Mononuclear cell (primary cell): ENCODE measurements at regions not wholly inside any gene's neighbourhood (a gene's known extent, or its start where the extent isn't known, plus 50 kb on each side); places are given as distances from the start of the nearest gene placed in this dataset.

Experiments
- H3K27me3 ChIP-seq: 2 replicates; pipeline ENCODE4 v1.6.0; 2011; ENCODE audit warnings: low read length, control low read depth; ENCODE audit not compliant: insufficient read depth
- H3K4me1 ChIP-seq: 2 replicates; pipeline ENCODE4 v1.5.1; 2011; ENCODE audit warnings: mild to moderate bottlenecking, low read length, control low read depth; ENCODE audit not compliant: insufficient read depth
- H3K4me3 ChIP-seq: 2 replicates; pipeline ENCODE4 v1.5.1; 2011; ENCODE audit warnings: mild to moderate bottlenecking, low read length, moderate library complexity
- H3K9me3 ChIP-seq: 2 replicates; pipeline ENCODE4 v1.5.1; 2011; ENCODE audit warnings: low read depth, mild to moderate bottlenecking, control low read depth, low read length

DNA sequence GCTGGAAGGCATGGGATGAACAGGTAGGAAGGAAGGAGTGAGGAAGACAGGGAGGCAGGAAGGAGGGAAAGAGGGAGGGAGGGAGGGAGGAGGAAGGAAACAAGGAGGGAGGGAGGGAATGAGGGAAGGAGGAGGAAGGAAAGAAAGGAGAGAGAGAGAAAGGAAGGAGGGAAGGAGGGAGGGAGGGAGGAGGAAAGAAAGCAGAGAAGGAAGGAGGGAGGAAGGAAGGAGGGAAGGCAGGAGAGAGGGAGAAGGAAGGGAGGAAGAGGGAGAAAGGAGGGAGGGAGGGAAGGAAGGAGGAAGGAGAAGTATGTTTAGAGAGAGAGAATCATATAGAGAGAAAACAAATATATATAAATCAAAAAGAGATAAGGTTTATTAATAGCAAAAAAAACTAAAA, 175.9 kb upstream of the FOXN3 start:
- no peak overlapping the region for H3K4me3 ChIP-seq
- no peaks in the 10 kb centered on the region for H3K27me3 ChIP-seq
- peaks cover 12% of the 10 kb centered on the region for H3K9me3 ChIP-seq
- peaks cover 32% of the 10 kb centered on the region for H3K4me1 ChIP-seq

DNA sequence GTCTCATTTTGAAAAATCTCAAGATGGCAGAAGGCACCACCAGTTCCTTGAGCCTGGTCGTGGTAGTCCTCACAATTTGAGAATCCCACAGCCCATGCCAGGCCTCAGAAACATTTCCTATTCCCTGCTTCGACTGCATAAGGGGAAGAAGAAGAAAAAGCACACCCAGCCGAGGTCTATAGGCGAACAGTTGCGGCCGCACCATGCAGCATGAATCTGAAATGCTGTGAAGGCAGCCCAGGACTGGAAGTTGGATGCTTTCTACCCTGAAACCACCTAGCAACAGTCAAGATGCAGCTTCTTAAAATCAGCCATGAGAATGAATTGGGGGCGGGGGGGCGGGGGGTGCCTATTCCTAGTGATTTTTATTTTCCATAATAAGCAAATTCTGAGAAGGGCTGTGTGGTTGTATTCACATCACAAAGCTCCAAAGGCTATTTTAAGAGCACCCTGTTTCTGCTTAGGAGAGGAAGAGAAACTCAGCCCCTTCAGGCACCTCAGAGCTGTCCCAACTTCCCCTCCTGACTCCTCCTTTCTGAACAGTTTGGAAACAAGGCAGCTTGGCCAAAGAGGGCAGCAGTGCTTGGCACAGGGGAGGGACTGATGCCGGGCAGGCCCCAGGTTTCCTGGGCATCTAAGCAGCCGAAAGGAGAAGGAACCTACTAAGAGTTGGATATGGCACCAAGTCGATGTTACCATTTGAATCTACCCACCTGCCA, 172.5 kb upstream of the FOXN3 start:
- Histone ChIP-seq H3K4me3 (no peak overlapping the region), H3K27me3 (no peaks in the 10 kb centered on the region), H3K9me3 (no peaks in the 10 kb centered on the region), H3K4me1 (peaks cover 54% of the 10 kb centered on the region)

DNA sequence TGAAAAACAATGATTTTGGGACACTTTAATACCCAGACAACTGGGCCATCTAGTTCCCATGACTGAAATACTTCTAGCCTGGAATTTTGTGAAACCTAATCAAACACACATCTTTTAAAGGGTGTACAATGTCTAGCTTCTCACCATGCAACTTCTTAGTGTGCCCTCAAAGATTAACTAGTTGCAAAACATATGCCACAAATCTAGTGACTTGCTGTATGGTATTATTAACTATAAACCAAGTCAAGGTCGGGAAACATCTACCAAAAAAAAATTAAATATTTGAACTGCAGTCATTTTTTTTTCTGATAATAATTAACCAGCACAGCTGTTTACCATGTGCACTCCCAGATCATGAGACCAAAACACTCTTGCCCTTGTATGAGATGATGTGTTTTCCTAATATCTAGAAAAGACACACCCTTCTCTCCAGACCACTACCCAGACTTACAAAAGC, 171.8 kb upstream of the FOXN3 start:
- Histone ChIP-seq H3K27me3 (no peaks in the 10 kb centered on the region), H3K4me3 (no peak overlapping the region), H3K9me3 (no peaks in the 10 kb centered on the region), H3K4me1 (peaks cover 54% of the 10 kb centered on the region)

DNA sequence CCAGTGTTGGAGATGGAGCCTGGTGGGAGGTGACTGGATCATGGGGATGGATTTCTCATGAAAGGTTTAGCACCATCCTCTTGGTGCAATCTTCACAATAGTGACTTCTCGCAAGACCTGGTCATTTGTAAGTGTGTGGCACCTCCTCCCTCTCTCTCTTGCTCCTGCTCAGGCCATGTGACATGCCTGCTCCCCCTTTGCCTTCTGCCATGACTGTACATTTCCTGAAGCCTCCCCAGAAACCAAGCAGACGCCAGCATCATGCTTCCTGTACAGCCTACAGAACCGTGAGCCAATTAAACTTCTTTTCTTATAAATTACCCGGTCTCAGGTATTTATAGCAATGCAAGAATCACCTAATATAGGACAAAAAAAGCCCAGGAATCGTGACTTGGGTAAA, 171.0 kb upstream of the FOXN3 start:
- peaks cover 54% of the 10 kb centered on the region for H3K4me1 ChIP-seq
- no peaks in the 10 kb centered on the region for H3K9me3 ChIP-seq
- H3K27me3 ChIP-seq: no peaks in the 10 kb centered on the region
- H3K4me3 ChIP-seq: no peak overlapping the region

DNA sequence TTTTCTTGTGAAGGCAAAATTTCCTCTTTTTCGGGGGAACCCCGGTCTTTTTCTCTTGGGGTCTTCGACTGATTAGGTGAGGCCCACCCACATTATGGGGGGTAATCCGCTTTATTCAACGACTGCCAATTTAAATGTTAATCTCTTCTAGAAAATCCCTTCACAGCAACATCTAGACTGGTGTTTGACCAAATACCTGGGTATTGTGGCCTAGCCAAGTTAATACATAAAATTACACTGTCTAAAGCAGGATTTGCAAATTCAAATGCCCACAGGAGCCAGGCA, 170.0 kb upstream of the FOXN3 start:
- Histone ChIP-seq H3K9me3 (no peaks in the 10 kb centered on the region), H3K27me3 (no peaks in the 10 kb centered on the region), H3K4me3 (no peak overlapping the region), H3K4me1 (peaks cover 54% of the 10 kb centered on the region)

DNA sequence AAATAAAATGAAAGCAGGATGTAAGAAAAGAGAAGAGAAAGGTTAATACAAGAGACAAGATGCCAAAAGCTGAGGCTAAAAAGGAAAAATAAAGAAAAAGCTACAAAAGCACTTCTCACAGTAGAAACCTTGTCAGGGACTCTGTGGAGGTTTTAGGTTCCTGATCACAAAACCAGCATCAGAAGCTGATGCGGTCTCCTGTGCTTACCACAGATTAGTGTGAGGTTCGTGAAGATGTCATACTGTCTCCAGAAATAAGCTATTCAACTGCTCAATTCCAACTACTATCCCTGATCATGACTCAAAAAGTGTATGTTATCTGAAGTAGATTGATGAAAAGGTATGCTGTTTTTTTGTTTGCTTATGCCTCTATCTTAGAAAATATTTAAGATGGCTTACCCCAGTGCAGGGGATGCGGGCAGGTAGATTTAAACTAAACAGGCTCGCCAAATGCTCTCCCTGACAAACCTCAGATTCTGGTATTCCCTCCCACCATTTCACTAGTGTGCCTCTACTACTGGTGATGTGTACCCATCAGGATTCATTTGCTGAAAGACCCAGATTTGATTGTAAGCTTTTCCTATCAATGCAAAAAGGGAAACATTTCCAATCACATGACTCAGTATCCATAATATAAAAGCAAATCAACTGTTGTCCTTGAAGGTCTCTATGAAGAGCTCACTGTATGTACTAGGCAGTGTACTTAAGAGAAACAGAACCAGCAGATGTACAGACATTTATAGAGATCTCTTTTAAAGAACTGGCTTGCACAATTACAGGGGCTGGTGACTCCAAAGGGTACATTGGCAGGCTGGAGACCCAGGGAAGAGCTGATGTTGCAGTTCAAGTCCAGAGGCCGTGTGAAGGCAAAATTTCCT, 169.5 kb upstream of the FOXN3 start:
- H3K4me1 ChIP-seq: peaks cover 51% of the 10 kb centered on the region
- H3K27me3 ChIP-seq: no peaks in the 10 kb centered on the region
- H3K4me3 ChIP-seq: no peak overlapping the region
- H3K9me3 ChIP-seq: no peaks in the 10 kb centered on the region

DNA sequence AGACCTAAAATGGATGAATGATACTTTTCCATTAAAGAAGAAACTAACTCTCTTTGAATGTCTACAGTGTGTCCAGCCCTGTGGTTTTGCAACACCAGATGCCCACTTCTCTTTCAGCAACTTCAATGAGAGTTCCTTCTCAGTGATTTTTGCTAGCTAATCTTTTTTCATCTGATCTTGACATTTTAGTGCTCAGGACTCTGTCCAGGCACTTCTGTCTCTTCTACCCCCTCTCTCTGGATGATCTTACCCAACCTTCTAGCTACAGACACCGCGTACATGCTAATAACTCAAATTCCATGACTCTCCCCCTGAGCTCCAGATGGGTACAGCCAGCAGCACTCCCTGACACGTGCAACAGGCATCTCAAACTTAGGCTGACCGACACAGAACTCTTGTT, 161.1 kb upstream of the FOXN3 start:
- no peak overlapping the region for H3K4me3 ChIP-seq
- peaks cover 24% of the 10 kb centered on the region for H3K4me1 ChIP-seq
- H3K9me3 ChIP-seq: no peaks in the 10 kb centered on the region
- H3K27me3 ChIP-seq: no peaks in the 10 kb centered on the region

DNA sequence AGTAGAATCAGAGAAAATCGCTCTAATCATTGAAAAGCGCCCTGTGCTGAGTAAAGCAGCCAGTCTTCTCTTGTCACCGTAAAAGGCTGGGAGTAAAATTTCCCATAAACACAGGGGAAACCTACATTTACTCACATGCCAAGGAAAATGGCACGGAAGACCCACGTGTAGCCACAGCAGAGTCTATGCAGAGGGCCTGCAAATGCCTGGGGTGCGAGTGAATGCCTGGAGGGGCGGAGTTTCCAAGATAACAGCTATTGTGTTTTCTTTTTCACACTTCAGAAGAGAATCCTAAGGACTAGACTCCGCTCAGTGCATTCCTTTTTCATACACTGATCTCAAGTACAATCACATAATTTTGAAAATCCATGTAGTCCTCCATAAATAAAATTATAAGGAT, 159.9 kb upstream of the FOXN3 start:
- no peaks in the 10 kb centered on the region for H3K27me3 ChIP-seq

DNA sequence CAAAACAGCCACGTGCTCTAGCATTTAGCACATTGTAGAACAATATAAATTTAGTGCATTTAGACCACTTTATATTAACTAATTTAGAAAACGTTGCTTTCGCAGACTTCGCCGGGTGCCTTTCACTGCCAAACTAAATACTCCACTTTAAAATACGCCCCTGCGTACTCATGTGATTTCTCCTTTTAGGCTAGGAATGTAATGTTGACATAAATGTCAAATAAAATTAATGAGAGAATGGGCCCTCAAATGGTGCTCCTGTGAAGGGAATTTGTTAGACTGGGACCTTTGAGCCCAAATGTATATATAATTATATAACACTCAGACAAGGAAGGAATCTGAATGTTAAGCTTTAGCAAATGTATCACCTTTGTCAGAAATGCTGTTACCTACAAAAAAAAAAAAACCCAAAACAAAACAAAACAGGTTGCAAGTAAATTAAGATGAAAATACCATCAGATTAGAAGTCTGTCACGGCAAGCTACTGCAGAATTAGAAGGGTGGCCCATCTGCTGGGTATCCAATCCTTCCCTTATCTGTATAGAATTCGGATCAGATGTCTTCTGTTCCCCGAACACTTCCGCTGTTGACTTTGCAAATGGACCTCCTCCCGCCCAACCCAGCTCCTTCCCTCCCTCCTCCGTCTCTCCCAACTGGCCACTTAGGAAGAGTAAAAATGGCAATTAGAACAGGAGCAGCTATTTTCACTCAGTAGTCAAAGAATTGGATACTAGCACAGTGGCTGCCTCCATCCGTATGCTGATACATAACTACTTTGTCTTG, 159.3 kb upstream of the FOXN3 start:
- H3K27me3 ChIP-seq: no peaks in the 10 kb centered on the region
- no peak overlapping the region for H3K4me3 ChIP-seq
- H3K9me3 ChIP-seq: no peaks in the 10 kb centered on the region
- H3K4me1 ChIP-seq: peaks cover 30% of the 10 kb centered on the region

More for the DNA sequence above, 159.9 kb upstream of the FOXN3 start:
- H3K9me3 ChIP-seq: no peaks in the 10 kb centered on the region
- no peak overlapping the region for H3K4me3 ChIP-seq
- H3K4me1 ChIP-seq: peaks cover 30% of the 10 kb centered on the region

DNA sequence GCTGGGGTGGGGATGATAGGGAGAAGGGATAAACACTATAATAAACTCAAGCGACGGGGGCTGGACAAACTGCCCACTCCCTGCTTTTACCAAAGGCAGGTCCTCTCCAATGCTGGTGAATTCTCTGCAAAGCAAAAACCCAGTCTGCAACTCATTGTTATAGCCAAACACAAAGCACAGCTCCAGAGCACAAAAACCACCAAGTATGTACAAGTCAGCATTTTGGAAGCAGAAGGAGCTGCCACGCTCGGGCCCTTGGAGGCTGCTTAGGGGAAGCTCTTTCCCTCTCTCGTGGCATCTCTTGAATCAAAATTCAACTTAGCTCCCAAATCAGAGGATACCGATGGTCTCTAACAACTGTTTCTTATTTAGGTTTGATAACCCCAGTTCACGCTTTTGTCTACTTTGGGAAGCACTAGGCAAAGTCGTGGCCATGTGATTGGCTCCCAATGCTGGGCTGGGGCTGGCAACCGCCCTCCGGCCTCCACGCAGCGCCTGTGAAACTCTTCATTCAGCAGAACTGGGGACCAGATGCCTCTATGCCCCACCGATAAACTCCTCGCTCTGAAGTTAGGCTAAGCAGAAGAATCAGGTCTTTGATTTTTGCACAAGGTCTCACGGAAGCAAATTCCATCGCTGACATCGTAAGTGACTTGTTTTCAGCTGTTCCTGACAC, 158.5 kb upstream of the FOXN3 start:
- Histone ChIP-seq H3K4me3 (no peak overlapping the region), H3K27me3 (no peaks in the 10 kb centered on the region), H3K9me3 (no peaks in the 10 kb centered on the region)

DNA sequence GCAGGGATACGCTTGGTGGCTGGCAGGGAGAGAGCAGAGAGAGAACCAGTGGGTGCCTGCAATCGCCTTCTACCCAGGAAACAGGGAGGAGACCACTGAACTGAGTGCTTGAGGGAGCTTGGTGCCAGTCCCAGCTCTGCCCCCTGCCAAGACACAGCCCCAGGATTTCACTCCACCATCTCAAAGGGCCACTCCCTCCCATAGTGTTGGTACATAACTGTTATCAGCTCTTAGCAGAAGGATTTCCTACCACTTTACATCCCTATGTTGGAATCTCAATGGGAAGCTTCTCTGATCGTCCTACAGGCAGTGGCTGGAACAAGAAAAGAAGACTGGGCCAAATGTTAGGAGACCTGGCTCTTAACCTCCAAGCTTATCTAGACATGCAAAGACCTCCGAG, 157.4 kb upstream of the FOXN3 start:
- Histone ChIP-seq H3K9me3 (no peaks in the 10 kb centered on the region), H3K4me1 (peaks cover 36% of the 10 kb centered on the region), H3K27me3 (no peaks in the 10 kb centered on the region), H3K4me3 (no peak overlapping the region)

More for the DNA sequence above, 158.5 kb upstream of the FOXN3 start:
- H3K4me1 ChIP-seq: peaks cover 30% of the 10 kb centered on the region

DNA sequence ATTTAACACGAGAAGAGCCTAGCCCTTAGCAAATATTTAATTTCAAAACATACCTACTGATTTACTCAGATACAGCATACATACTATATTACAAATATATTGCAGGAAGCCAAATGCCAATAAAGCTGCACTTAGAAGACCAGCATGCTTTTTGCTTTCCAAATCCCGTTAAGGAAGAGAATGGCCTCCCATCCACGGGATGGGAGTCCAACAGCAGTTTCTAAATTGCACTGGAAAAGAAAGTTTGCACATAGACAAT, 156.3 kb upstream of the FOXN3 start:
- Histone ChIP-seq H3K4me1 (peaks cover 31% of the 10 kb centered on the region), H3K27me3 (no peaks in the 10 kb centered on the region), H3K4me3 (no peak overlapping the region)

DNA sequence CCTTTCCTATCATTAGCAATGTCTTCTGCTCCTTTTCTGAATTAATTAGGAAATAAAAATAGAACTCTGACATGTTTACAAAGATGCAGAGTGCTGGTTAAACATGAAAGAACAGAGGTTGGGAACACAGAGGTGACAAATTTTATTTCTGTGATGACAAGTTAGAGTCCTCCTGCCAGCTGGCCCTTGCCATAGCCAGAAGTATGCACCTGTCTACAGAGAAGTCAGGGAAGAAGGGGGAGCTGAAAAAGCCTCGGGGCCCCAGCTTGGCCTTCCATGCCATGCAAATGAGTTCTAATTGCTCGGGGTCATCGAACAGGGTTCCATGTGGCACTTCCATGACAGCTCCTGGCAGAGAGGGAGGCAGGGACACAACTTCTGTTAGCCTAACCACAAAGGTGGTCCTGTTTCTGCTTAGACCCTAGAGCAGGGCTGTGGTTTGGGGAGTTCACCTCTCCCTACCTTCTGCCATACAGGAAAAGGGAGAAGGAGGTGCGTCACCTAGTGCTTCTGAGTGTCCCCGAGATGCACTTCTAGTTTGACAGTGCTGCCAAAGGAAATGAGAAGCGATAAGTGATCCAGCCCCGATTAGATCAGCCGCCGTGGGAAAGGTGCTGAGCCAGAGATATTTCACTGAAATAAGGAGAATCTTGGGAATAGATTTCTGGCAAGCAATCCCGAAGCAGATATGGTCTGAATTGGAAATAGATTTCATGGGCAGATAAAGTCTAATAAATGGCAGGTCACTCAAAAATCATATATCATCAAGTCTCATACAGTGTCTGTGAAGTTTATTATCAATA, 155.8 kb upstream of the FOXN3 start:
- Histone ChIP-seq H3K27me3 (no peaks in the 10 kb centered on the region), H3K9me3 (no peaks in the 10 kb centered on the region), H3K4me1 (peaks cover 26% of the 10 kb centered on the region), H3K4me3 (no peak overlapping the region)

More for the DNA sequence above, 156.3 kb upstream of the FOXN3 start:
- H3K9me3 ChIP-seq: no peaks in the 10 kb centered on the region

DNA sequence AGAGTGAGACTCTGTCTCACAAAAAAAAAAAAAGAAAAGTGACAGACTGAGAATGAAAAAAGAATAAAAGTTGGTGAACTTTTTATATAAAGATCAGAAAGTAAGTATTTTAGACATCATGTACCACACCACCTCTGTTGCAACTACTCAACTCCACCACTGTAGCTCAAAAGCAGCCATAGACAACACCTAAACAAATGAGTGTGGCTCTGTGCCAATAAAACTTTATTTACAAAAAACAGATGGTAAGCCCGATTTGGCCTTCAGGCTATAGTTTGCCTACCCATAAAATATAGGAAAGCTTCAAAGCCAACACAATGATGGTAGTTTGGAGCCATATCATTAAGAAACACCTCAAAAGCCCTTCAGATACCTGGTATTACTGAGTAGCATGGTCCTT, 154.5 kb upstream of the FOXN3 start:
- Histone ChIP-seq H3K9me3 (no peaks in the 10 kb centered on the region), H3K4me1 (peaks cover 30% of the 10 kb centered on the region), H3K27me3 (no peaks in the 10 kb centered on the region), H3K4me3 (no peak overlapping the region)
